ENCODE measurements at regions not wholly inside any gene's neighbourhood (a gene's known extent, or its start where the extent isn't known, plus 50 kb on each side); places are given as distances from the start of the nearest gene placed in this dataset.

GRCh38 chr14:65203574-65203973, 101.3 kb upstream of the MAX start:
- no peak for TF ChIP-seq CTCF (IDR thresholded peaks at IDR 0.05)
- no peak for TF ChIP-seq POLR2A (IDR thresholded peaks at IDR 0.05)
